ENCODE measurements at regions not wholly inside any gene's neighbourhood (a gene's known extent, or its start where the extent isn't known, plus 50 kb on each side); places are given as distances from the start of the nearest gene placed in this dataset.

DNA sequence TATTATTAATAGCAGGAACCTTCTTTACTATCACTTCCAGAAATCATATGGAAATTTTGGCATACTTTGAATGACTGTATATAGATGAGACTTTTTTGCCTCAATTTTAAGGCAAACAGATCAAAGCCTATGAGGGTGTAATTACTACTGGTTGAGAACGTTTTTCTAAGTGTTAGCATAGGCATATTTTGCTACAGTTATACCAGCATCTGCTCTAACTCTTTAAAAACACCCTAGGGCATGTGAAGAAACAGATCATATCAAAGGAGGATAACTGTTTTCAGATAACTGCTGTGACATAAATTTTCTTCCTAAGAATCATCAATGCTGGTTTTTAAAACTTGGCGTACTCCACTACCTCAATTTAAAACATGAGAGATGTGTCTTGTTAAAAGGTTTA, 1155.3 kb downstream of the FSTL5 start:
- TF ChIP-seq EZH2 (IDR thresholded peaks at IDR 0.05; ENCODE audit: borderline replicate concordance, low read depth, low read length, poor library complexity, severe bottlenecking): no peak
- TF ChIP-seq CTCF (conservative IDR thresholded peaks at IDR 0.05; ENCODE audit: low read depth, low read length): no peak

Measured in A673 (cell line).